ENCODE measurements at regions not wholly inside any gene's neighbourhood (a gene's known extent, or its start where the extent isn't known, plus 50 kb on each side); places are given as distances from the start of the nearest gene placed in this dataset.

- TF ChIP-seq CTCF (IDR thresholded peaks at IDR 0.05) (no peak), POLR2AphosphoS5 (IDR thresholded peaks at IDR 0.05) (no peak), POLR2A (IDR thresholded peaks at IDR 0.05; ENCODE audit: low read depth) (no peak)
These were observed 58.1 kb upstream of the MAST4 start for GRCh38 chr5:66538126-66538525.
